HG03095 (cell line): ENCODE measurements at regions not wholly inside any gene's neighbourhood (a gene's known extent, or its start where the extent isn't known, plus 50 kb on each side); places are given as distances from the start of the nearest gene placed in this dataset.

Experiments used
- ATAC-seq: cut with Tn5 transposase; IDR thresholded peaks from one replicate; pipeline ENCODE4 v1.9.1; 2021; ENCODE audit warnings: moderate library complexity; ENCODE audit not compliant: unreplicated experiment

DNA sequence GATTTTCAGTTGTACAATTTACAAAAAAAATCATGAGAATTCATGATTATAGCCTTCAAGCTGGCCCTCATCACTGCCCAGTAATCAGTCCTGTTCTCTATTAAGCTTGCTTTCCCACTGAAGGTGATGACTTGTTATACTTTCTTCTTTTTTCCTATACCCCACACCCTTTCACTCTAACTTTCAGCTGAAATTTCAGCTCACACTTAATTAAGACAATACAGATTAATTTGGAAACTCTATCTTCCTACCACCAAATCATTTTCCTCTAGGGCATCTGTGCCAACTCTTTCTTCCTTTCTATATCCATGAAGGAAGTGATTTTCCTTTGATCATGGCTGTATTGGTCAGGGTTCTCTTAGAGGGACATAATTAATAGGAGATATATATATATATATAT lies 449.9 kb downstream of the CD109 start:
- ATAC-seq = no peak

DNA sequence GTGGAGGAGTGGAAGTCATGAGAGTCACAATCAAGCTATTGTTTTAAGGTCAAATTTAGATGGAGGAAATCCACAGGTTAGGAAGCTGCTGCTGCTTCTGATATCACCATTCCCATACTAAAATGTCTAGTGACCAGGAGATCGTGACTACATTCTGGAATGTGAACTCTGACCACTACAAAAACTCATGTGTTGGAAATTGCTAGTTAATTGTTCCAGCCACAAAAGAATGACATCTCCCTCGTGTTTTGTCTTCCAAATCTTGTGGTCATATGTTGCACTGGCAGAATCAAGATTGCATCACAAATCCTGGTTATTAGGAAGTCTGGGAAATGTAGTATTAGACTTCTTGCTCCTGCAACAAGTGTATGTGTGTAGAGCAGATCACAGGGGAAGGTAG lies 441.9 kb downstream of the CD109 start:
- ATAC-seq = no peak

DNA sequence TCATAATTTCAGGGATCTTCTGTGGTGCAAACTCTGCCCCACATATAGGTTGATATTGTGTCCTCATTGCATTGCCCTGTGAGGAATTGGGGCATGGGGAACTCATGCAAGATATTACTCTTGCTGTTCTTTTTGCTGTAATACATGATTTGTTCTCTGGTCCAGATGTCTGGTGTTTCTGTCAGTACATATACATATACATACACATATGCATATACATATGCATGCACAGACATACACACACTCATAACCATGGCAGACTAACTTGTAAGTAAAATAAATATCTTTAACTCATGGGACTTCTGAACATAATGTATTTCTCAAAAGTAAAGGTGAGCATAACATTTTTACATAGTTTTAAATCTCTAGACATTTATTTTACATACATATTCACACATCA lies 438.3 kb downstream of the CD109 start:
- no peak for ATAC-seq

DNA sequence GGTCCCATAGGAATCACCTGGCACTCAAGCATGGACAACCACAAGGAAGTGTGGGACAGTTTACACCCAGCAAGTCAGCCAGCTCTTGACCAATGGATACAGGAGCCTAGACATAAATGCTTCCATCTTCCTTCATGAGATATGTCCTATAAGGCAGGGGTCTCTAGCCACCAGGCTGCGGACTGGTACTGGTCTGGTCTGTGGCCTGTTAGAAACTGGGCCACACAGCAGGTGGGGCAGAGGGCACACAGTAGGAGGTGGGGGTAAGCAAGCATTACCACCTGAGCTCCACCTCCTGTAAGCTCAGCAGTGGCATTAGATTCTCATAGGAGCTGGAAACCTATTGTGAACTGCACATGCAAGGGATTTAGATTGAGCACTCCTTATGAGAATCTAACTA lies 437.1 kb downstream of the CD109 start:
- no peak for ATAC-seq

DNA sequence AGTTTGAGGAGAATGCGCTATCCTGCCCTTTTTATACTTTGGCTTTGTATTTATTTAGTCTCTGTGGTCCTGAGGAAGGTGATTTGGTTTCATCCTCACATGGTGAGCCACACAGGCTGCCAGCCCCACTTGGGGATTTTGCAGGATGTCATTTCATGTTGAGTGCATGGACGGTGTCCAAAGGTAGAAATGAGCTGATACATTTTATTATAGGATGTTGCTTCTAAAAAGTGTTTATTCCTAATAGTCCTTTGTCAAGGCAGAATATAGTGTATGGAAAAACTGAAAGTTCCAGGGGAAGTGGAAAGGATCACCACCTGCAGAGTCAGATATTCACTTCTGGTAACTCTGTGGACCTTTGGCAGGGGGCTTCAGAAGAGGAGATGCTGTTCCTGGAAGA lies 434.6 kb downstream of the CD109 start:
- ATAC-seq = no peak

DNA sequence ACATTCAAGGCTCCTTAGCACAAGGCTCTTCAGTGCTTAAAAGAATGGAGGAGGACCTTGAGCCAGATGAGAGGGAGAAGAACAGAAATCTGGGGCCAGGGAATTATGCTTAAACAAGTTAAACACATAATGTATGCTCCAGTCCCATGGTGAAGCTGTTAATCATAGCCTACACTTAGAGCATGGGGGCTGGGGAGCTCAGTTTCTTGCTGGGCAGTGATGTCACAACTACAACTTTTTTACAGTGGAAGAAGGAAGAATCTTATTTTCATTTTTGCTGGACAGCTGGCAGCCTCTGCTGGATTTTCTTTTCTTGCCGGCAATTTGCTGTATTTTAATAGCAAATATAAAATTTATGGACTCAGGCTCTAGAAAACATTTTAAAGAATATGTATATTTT lies 432.5 kb downstream of the CD109 start:
- no peak for ATAC-seq

DNA sequence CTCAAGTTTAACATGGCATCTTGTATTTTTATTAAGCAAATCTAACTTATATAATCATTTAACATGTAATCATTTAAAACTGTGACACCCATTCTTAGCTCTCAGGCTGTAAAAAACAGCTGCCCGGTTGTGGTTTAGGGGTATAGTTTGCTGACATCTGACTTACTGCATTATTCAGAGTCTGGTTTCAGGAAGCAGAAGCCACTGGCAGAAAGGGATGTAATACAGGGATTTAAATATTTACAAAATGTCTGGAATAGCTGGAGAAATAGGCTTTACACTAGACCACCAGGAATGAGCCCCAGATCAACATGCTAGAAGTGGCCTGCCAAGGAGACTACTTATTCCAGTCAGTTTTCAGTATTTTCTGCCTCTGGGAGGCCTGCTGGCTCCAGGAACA lies 421.1 kb downstream of the CD109 start:
- ATAC-seq = no peak

DNA sequence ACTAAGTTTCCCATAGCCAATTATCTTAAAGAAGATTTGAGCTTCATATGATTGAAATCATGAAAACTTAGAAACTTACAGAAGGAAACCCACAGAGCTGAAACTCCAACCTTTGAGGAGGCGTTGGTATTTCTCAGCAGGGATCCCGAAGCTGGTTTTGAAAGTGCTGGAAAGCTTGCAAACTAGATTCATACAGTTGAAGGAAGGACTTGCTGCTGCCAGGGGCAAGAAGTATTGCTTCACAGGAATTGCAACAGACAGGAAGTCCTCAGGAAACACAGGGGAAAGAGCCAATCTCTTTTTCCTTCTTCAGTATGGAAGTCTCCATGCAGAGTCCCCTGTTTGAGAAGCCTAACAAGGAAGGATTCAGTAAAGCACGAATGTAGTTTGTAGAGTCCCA lies 419.7 kb downstream of the CD109 start:
- ATAC-seq = no peak

DNA sequence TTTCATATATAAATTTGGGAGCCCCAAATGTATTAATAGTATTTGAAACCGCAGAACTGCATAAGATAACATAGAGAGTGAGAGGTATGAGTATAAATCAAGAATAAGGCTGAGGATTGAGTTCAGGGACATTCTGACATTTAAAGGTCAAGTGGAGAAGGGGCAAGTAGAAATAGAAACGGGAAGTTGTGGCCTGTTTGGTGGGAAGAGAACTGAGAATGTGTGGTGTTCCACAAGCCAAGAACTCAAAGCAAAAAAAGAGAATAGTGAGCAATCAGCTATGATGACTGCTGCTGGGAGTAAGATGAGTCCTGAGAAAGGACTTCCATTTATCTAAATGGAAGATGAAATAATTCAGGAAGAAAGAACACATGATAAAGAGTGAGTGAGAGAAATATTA lies 418.4 kb downstream of the CD109 start:
- ATAC-seq = no peak

DNA sequence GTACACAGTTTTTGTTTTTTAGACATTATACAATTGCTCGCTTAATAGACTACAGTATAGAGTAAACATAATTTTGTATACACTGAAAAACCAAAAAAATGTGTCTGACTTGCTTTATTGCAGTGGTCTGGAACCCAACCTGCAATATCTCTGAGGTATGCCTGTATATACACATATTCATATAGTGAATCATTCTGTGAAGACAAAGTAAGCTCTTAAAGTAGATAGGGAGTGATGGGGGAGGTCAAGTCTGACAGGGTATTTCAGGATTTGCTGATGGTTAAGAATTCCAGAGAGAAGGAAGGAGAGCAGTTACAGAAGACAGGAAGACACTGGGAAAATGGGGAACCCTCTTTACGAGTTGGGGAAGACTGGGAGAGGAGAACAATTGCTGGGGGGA lies 417.9 kb downstream of the CD109 start:
- no peak for ATAC-seq

DNA sequence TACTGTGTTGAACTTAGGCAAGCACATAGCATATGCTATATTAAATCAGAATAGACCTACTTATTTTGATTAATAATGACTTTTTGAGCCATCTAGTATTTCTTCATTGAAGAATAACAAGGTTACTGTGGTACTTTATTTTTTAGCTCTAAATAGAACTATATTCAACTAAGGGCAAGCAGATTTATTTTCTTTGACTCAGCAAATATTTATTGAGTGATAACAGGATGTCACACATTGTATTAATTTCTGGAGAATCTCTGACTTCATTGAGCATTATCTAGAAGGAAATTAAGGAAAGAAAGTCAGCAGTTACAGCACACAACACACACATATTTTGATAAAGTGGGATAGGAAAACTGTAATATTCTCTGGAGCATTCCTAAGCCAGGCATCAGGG lies 407.4 kb downstream of the CD109 start:
- ATAC-seq = no peak

DNA sequence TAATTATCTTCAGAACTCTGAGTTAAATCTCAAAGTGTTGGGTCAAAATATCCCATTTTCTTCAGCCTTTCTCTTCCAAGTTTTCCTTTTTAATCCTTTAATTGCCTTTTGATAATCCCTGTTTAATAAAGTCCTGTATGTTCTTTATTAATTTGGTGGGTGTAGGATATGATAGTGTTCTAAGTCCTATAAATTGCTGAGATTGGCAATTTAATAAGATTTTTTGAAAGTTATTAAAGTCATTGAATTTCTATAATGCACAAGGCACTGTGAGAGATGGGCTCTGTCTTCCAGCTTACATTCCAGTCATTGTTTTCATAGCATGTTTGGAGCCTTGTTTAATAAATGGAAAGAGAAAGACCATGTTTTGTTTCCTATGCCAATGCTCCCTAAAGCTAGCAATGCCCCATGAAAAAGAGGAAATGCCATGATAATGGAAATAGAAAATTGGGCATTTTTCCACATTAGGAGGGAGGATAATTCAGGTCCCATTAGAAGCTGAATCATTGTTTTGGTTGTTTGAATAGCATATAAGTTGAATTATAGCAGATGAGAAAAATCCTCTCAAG lies 404.8 kb downstream of the CD109 start:
- ATAC-seq = no peak

DNA sequence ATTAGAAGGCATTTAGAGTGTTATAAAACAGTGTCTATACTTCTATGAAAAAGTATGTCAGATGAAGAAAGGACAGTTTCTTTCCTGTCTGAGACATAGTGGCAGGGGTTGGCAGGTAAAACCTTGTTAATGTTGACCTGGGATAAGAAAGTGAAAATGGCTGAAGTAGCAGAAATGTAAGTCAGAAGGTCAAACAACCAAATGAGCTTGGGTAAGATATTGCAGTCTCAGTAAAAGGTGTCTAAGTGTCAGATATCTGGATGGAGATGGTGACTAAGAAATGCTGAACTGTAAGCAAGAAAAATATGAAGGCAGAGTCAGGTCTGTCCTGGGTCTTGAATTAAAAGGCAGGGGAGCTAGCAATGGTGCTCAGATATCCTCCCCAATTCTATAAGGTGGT lies 400.3 kb downstream of the CD109 start:
- ATAC-seq = no peak

DNA sequence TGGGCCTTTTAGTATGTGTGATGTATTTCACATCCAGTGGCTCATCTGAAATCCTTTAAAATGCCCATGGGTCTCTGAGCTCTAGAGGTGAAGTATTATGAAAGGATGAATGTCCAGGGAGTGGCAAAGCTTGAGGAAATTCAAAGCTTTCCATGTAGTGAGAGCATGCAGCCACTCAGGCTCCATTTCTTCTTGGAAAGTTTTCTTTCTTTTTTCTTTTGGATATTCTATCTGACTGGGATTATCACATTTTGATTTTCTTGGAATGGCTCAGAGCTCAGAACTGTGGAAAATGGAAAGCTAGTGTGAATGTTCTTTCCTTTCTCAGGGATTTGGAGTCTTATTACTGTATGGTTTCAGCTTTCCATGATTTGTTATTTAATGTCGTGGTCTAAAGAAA lies 397.4 kb downstream of the CD109 start:
- no peak for ATAC-seq

DNA sequence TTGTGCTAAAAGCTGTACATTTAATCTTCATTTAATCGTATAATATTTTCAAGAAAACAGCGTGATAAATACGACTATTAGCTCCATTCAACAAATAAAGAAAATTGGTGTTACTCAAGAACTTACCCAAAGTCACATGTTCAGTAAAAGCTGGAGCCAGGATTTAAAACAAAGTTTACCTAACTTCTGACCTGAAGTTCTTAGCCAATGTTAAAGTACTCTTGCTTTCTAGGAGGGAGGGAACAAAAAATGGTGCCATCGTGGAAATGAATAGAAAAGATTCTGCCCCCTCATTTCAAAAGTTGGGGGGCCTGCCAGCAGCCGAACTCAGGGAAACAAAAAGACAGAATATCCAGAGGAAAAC lies 395.8 kb downstream of the CD109 start:
- ATAC-seq = no peak

DNA sequence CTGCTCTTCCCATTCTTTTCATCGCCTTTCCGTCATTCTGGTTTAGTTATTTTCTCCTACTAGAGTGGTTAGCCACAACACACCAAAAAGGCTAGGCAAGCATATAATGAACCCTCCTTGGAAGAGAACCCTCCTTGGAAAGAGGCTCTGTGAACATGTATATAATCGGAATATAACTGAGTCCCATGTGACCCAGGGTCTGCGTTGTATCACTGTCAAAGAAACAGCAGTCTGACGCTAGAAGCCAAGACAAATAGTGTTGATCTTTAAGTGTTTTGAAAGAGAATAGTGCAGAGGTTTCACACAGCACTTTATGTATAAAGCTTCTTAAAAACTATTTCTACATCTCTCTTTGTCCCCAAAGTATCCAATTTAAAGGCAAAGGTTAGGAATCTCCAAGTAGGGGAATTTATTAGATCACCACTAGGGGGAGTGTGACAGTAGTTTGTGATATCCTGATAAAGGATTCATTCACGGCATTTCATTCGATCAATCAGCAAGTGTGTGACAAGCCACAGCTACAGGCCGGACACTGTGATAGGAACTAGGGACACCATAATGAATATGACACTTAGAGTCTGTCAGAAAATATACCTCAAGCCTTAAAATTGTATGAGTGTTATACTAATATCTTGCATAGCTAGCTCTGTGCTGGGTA lies 395.3 kb downstream of the CD109 start:
- ATAC-seq = peak; percentile 61

DNA sequence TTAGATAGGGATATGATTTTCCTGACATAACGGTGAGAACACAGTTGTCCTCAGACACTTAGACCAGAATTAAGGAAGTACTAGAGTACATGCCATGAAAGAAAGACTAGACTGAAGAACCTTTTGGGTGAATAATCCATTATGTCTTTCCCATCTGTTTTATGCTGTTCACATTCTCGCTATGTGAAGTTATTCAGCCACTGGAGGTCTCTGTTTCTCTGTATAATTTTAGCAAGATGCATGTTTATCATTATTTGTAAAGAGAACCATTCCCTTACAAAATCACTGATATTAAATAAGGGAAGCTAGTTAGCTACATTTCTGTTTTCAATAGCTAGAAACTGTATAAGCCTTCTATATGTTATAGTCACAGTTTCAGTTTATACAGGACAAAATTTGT lies 391.9 kb downstream of the CD109 start:
- no peak for ATAC-seq

DNA sequence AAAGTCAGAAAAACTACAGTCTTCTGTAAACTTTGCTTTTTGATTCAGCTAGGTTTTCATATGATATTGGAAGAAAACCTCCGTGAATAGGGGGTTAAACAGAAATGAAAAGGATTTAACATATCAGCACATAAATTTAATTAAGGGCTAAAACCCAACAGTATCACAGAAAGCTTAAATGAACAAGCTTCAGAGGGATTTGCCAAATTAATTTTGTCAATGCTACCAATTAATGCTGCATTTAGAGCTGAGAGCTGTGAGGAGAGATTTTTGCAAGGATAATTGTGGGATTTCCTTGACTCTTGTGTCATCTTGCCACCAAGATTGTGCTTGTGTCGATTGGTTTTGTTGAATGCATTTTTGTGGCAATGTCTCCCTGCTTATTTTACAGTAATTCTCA lies 379.9 kb downstream of the CD109 start:
- ATAC-seq = no peak

DNA sequence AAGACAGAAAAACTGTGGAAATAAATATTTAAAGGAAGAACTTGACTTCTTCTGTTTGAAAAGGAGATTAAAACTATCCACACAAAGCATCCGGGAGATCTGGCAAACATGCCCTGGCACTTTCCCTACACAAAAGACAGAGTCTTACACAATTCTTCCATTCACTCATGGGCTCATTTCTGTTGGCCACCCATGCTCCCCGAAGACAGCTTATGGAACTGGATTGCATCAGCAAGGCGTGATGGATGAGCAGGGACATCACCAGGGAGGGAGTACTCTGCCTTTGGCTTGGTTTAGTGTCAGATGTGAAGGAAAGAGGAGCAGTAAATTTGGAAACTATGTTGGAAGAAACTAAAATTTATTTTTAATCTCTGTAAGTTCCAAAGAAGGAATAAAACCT lies 379.3 kb downstream of the CD109 start:
- no peak for ATAC-seq

DNA sequence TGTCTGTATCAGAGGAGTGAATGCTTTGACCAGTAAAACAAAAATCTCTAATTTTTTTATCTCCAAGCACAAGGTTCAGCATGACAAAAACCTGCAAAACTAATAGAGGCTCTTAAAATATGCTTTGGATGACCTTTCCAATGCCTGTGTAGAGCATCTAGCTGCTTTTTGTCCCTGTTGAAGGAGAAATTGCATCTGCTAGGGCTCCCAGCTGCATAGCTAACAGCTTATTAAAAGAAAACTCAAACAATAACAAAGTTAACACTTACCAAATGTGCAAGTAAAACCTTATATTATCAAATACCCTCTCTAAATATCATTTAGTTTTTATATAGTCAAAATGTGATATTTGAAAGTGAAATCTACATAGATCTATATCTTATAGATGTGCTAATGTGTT lies 378.6 kb downstream of the CD109 start:
- no peak for ATAC-seq

DNA sequence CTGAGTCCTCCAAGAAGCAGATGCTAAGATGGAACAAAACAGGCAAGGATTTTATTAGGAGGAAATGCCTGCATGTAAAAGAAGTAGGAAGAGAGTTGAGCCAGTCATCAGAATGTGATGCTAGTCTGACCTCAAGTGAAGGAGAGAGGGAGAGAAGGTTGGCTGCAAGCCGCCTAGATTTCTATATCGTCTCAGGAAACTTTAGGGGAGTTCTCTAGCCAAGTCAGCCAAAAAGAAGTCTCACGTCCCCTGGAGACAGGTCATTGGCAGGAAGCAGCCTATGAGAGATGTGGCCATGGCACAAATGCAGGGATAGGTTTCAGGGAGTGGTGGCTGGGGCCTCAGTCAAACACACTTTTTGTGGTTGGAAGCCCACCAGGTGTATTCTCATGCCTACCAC lies 378.0 kb downstream of the CD109 start:
- ATAC-seq = no peak

DNA sequence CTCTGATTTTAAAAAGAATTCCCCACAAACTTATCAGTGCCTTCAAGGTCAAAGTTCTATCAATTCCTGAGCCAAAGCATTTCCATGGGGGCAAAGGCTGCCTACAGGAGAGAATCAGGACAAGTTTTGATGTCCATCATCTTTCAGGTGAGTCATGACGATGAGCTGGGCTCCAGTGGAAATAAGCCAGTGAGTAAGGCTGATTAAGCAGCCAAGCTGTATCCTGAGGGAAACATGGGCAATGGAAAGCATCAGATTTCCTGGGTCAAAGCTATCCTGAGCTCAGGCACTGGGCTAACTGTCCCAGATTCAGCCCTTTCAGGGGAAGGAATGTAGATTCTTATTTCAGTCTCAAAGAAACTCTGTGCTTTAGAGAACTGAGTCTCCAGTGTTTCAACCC lies 377.4 kb downstream of the CD109 start:
- ATAC-seq = no peak

DNA sequence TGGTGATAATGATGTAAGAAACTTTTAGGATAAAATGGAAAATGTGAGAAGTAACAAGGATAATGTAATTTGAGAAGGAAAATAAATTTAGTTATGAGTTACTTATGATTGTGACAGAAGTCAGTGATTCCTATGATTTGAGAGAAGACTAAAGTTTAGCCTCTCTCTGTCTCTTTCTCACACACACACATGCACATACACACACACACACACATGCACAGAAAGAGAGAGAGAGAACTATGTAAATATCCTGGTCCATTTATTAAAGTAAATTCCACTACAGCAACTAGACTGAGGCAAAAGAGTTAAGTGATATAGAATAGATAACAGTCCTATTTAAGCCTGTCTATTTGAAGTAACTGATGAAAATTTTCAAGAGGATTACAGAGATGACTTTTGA lies 375.2 kb downstream of the CD109 start:
- ATAC-seq = no peak
